Breast epithelium (tissue), 3 donors: ENCODE measurements at regions not wholly inside any gene's neighbourhood (a gene's known extent, or its start where the extent isn't known, plus 50 kb on each side); places are given as distances from the start of the nearest gene placed in this dataset.

Source experiments
- POLR2A ChIP-seq: fragments of 450-650 bp; IDR thresholded peaks from one replicate; pipeline ENCODE4 v1.6.1; 2016; ENCODE audit warnings: antibody characterized with exemption, mild to moderate bottlenecking, moderate library complexity
- TF ChIP-seq, protein P1 (sequence below), 3 donors: fragments of 450-650 bp; IDR thresholded peaks; one replicate each; pipeline ENCODE4 v1.5.1; 2016 to 2017; ENCODE audit warnings: antibody characterized with exemption in 3 of 3, mild to moderate bottlenecking in 3 of 3, moderate library complexity in 3 of 3

- TF ChIP-seq, protein P1, sequence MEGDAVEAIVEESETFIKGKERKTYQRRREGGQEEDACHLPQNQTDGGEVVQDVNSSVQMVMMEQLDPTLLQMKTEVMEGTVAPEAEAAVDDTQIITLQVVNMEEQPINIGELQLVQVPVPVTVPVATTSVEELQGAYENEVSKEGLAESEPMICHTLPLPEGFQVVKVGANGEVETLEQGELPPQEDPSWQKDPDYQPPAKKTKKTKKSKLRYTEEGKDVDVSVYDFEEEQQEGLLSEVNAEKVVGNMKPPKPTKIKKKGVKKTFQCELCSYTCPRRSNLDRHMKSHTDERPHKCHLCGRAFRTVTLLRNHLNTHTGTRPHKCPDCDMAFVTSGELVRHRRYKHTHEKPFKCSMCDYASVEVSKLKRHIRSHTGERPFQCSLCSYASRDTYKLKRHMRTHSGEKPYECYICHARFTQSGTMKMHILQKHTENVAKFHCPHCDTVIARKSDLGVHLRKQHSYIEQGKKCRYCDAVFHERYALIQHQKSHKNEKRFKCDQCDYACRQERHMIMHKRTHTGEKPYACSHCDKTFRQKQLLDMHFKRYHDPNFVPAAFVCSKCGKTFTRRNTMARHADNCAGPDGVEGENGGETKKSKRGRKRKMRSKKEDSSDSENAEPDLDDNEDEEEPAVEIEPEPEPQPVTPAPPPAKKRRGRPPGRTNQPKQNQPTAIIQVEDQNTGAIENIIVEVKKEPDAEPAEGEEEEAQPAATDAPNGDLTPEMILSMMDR (IDR thresholded peaks at IDR 0.05) = no peak
- TF ChIP-seq POLR2A = no peak
Measured at GRCh38 chr16:20167323-20167722, 93.6 kb upstream of the GPR139 start.
